ENCODE measurements at regions not wholly inside any gene's neighbourhood (a gene's known extent, or its start where the extent isn't known, plus 50 kb on each side); places are given as distances from the start of the nearest gene placed in this dataset.

- no peak for DNase-seq
Observed at GRCh38 chr16:80066805-80067580, 466.5 kb upstream of the MAF start.

- DNase-seq: no peak
Observed at GRCh38 chr16:80065541-80065940, 465.0 kb upstream of the MAF start.

- no peak for DNase-seq
Observed at GRCh38 chr16:80063713-80064069, 463.2 kb upstream of the MAF start.

- DNase-seq: no peak
Observed at GRCh38 chr16:80063031-80063712, 462.6 kb upstream of the MAF start.

- no peak for DNase-seq
Observed at GRCh38 chr16:80062361-80063030, 462.0 kb upstream of the MAF start.

GRCh38 chr16:80060470-80060869, 459.9 kb upstream of the MAF start:
- DNase-seq: no peak

- DNase-seq: no peak
Observed at GRCh38 chr16:80059836-80060235, 459.3 kb upstream of the MAF start.

GRCh38 chr16:80058214-80058613, 457.7 kb upstream of the MAF start:
- no peak for DNase-seq

- no peak for DNase-seq
Observed at GRCh38 chr16:80056324-80056723, 455.8 kb upstream of the MAF start.

GRCh38 chr16:80055831-80056230, 455.3 kb upstream of the MAF start:
- no peak for DNase-seq

- DNase-seq: no peak
Observed at GRCh38 chr16:80054647-80055046, 454.1 kb upstream of the MAF start.

GRCh38 chr16:80051040-80051439, 450.5 kb upstream of the MAF start:
- DNase-seq: no peak

GRCh38 chr16:80048250-80048649, 447.7 kb upstream of the MAF start:
- no peak for DNase-seq

GRCh38 chr16:80047842-80048241, 447.3 kb upstream of the MAF start:
- no peak for DNase-seq

GRCh38 chr16:80046848-80047247, 446.3 kb upstream of the MAF start:
- no peak for DNase-seq

GRCh38 chr16:80046261-80046660, 445.7 kb upstream of the MAF start:
- DNase-seq: no peak

- no peak for DNase-seq
Observed at GRCh38 chr16:80045861-80046260, 445.3 kb upstream of the MAF start.

- DNase-seq: no peak
Observed at GRCh38 chr16:80041410-80041809, 440.9 kb upstream of the MAF start.

- DNase-seq: no peak
Observed at GRCh38 chr16:80040814-80041213, 440.3 kb upstream of the MAF start.

- no peak for DNase-seq
Observed at GRCh38 chr16:80040413-80040812, 439.9 kb upstream of the MAF start.

GRCh38 chr16:80039777-80040176, 439.2 kb upstream of the MAF start:
- no peak for DNase-seq

GRCh38 chr16:80038566-80038965, 438.0 kb upstream of the MAF start:
- DNase-seq: no peak

- no peak for DNase-seq
Observed at GRCh38 chr16:80034948-80035663, 434.6 kb upstream of the MAF start.

- DNase-seq: no peak
Observed at GRCh38 chr16:80034469-80034826, 433.9 kb upstream of the MAF start.
